Stimulated activated CD8-positive, alpha-beta memory T cell treated with anti-CD3 and anti-CD28 coated beads, Interleukin-4, amount 100 ng/mL, for 24 hours (primary cell): ENCODE measurements at regions not wholly inside any gene's neighbourhood (a gene's known extent, or its start where the extent isn't known, plus 50 kb on each side); places are given as distances from the start of the nearest gene placed in this dataset.

ENCODE experiments used
- DNase-seq: peaks from one replicate; pipeline ENCODE4 v3.0.0-alpha.2; 2020; ENCODE audit warnings: low read depth

- DNase-seq, result no peak
Observed at GRCh38 chr5:135218790-135219568, 180.1 kb downstream of the MACROH2A1 start.

DNA sequence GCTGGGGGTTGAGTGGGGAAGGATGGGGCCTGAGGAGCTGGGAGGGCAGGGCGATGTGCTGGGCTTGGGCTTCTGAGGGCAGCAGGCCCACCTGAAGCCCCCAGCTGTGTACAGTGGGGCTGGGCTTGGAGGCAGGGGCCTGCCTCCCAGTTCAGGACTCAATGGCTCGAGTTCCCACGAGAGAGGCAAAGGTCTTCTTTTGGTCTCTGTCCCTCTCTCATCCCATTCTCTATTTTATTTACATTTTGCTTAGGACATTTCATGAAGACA lies 180.6 kb downstream of the MACROH2A1 start:
- DNase-seq, result no peak

DNA sequence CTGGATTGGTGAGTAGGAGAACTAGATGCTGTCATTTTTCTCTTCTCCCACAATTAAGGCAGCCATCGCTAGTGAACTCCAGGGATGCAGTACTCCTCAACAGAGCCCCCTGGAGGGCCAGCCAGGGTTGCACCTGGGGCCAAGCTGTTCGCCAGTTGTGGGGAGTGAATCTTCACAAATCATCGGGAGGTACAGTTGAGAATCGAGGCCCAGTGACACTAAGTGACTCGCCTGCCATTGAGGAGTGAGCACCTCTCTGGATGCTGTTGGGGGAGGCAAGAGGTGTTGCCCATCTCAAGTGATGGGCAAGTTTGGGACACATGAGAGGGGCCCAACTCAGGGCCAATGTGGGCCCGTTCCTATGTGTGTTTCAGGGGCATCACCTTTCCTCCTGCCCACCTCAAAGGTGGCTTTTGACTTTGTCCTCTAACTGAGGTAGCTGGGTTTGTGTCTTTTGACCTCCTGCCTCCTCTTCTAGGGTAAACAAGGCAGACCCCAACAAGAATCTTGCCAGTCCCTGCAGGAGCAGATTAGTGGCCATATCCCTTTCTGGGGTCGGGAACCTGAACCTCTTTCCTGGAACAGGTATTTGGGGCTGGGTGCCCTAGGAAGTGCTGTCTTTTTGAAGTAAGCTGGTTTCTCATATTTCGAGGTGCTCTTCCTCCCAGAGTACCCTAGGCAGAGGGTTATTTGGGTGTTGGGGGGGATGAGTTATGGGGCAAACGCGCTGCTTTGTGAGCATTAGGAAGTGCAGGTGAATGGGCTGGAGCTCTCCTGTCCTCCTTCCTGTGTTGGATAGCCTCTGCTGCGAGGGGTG lies 181.2 kb downstream of the MACROH2A1 start:
- DNase-seq, result no peak

GRCh38 chr5:135216471-135217343 lies 182.3 kb downstream of the MACROH2A1 start:
- DNase-seq, result no peak

- DNase-seq, result no peak
Observed at GRCh38 chr5:135215617-135216470, 181.8 kb upstream of the PITX1 start.

DNA sequence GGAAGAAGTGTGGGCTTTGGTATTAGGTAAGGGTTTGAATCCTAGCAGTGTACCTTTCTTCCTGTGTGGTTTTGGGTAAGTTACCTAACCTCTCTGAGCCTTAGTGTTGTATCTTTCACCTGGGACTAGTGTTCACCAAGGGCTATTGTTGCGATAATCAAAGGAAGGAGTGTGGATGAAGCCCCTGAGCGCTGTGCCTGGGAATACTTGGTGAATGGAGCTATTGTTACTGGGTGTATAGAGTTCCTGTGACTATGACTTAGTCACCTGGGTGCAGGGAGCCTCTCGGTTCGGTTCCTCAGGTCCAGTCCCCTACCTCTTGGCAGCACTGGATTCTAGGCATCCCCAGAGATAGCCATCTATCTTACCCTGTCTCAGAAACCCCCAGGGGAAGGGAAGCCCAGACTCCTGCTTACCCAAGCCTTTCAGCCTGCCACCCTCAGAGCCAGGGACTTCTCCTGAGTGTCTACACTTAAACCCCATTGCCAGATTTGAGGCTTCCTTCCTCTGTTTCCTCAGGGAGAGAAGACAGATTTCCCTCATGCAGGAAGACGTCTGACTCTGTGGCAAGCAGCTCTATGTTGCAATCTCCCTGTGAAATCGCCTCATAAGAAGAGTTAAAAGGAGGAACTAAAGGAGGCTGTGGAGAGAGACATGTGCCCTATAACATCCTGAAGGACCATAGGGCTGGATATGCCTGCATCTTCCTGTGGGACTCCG lies 181.0 kb upstream of the PITX1 start:
- DNase-seq, result no peak

- no peak for DNase-seq
Observed at GRCh38 chr5:135213466-135214239, 179.6 kb upstream of the PITX1 start.

DNA sequence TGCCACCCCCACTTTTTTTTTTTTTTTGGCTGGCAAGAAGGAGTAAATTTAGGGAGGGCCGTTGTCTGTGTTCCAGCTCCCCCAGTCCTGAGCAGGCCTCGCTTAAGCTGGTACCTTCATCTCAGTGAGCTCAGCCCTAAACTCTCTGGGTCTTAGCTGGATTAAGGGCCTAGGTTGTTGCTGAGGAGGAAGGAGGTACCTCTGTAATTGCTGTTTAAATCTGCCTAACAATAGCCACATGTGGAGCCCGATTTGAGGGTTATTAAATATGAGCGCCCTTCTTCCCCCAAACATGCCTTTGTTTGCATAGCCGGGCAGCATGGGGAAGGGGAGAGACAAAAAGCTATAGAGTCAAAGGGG lies 179.0 kb upstream of the PITX1 start:
- no peak for DNase-seq

DNA sequence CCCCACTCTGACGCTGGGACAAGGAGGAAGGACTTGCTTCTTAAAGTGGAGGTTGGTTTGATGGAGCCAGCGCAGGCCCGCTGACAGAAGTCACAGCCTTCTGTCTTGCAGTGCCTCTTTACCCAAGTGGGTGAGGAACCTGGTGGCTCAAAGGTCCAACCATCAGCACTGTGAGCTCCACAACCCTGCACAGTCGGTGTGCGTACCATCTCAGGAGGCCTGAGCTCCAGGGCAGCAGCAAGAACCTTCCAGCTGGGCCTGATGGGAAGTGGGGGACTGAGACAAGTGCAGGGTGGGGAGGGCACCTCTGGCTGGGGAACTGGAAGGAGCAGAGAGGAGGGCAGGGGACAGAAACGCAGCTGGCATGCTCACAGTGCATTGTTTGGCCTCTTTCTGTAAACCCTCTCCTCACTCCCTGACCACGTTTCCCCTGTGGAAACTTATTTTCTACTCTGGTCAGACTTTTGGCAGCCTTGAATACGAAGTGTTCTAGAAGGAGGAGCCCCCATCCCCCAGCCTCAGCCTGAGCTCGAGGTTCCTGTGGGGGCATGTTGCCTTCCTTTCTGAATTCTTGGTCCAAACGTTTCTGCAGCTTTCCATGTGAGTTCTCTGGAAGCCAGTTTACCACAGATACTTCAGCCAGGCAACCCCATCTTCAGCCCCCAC lies 178.5 kb upstream of the PITX1 start:
- no peak for DNase-seq

- no peak for DNase-seq
Observed at GRCh38 chr5:135211791-135212190, 177.8 kb upstream of the PITX1 start.

GRCh38 chr5:135211083-135211790 lies 177.2 kb upstream of the PITX1 start:
- no peak for DNase-seq

DNA sequence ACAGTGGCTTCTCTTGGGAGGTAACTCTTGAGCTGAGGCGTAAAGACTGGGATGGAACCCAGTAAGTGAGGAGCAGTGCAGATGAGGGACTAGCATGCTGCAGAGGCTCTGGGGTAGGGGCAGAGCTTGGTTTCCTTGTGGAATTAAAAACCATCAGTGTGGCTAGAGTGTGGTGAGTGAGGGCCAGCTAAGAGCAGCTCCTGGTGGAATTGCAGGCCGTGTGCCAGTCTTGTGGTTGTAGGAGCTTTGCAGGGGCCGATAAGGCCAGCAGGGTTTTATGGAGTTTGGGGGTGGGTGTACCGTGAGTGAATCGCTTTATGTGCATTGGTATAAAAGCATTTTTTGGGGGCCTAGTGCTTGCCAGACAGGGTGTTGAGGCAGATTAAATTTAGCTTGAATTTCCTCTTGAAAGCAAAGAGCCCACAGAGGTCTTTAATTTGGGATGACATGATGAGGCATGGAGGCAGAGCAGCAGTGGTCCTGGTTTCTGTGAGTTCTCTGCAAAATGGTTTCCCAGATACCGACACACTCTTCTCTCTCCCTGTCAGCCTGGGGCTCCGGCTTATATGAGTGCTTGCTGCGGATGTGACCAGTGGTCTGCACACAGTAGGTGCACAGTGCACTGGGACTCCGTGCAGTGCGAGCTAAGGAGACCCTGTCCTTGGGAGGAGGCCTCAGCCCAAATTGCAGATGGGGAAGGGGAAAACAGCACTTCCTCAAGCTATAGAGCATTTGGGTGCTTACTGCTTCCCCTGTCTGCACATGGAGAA lies 176.4 kb upstream of the PITX1 start:
- no peak for DNase-seq

GRCh38 chr5:135208903-135209721 lies 175.1 kb upstream of the PITX1 start:
- no peak for DNase-seq

DNA sequence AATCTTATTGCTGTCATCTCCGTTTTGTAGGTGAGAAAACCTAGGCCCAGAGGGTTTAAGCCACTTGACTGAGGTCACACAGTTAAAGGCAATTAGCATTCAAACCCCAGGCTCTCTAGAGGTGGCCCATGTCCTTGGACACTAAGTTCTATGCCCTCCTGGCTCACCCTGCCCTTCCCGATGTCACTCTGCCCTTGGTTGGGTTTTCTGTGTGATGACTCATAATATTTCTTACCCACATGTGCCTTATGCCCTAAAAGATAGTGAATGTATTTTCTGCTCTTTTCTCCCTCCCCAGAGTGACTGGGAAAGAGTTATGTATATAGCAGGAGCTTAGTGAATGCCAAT lies 174.5 kb upstream of the PITX1 start:
- no peak for DNase-seq

- no peak for DNase-seq
Observed at GRCh38 chr5:135207866-135208265, 173.8 kb upstream of the PITX1 start.

DNA sequence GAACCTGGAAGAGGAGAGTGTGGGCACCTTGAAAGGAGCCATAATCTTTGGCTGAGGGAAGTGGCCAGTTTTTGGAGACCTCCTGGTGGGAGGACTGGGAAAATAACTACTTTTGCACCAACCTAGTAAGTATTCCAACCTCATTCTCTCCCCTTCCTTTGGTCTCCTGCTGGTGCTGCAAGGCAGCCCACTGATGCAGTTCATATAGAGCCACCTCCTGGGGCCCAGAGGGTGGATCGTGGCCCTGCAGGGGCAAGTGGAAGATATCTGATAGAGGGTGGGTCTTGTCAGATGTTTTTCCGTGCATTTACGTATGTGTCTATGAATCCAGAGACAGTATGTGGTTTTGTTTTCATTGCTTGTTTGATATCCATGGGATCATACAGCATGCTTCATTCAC lies 172.8 kb upstream of the PITX1 start:
- no peak for DNase-seq

- no peak for DNase-seq
Observed at GRCh38 chr5:135205632-135206349, 171.8 kb upstream of the PITX1 start.
